ENCODE measurements at regions not wholly inside any gene's neighbourhood (a gene's known extent, or its start where the extent isn't known, plus 50 kb on each side); places are given as distances from the start of the nearest gene placed in this dataset.

- TF ChIP-seq, protein P1, sequence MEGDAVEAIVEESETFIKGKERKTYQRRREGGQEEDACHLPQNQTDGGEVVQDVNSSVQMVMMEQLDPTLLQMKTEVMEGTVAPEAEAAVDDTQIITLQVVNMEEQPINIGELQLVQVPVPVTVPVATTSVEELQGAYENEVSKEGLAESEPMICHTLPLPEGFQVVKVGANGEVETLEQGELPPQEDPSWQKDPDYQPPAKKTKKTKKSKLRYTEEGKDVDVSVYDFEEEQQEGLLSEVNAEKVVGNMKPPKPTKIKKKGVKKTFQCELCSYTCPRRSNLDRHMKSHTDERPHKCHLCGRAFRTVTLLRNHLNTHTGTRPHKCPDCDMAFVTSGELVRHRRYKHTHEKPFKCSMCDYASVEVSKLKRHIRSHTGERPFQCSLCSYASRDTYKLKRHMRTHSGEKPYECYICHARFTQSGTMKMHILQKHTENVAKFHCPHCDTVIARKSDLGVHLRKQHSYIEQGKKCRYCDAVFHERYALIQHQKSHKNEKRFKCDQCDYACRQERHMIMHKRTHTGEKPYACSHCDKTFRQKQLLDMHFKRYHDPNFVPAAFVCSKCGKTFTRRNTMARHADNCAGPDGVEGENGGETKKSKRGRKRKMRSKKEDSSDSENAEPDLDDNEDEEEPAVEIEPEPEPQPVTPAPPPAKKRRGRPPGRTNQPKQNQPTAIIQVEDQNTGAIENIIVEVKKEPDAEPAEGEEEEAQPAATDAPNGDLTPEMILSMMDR (IDR thresholded peaks at IDR 0.05) = no peak
- TF ChIP-seq POLR2AphosphoS5 (IDR thresholded peaks at IDR 0.05) (no peak), EP300 (IDR thresholded peaks at IDR 0.05) (no peak), POLR2A (IDR thresholded peaks at IDR 0.05) (no peak)
These were observed 65.3 kb upstream of the SNX9 start for GRCh38 chr6:157757430-157758403.

Measured in gastroesophageal sphincter (tissue), 3 donors.